ENCODE measurements at regions not wholly inside any gene's neighbourhood (a gene's known extent, or its start where the extent isn't known, plus 50 kb on each side); places are given as distances from the start of the nearest gene placed in this dataset.

GRCh38 chr2:66343259-66343658 lies 91.7 kb upstream of the MEIS1 start:
- TF ChIP-seq CTCF (IDR thresholded peaks at IDR 0.05) (no peak), POLR2A (IDR thresholded peaks at IDR 0.05) (no peak)
